HepG2 (cell line): ENCODE measurements at regions not wholly inside any gene's neighbourhood (a gene's known extent, or its start where the extent isn't known, plus 50 kb on each side); places are given as distances from the start of the nearest gene placed in this dataset.

Experiments used
- ATAC-seq: fragments of 200-7000 bp; cut with Tn5 transposase; 3 replicates; pipeline ENCODE4 v1.9.1; 2020; ENCODE audit warnings: mild to moderate bottlenecking, moderate library complexity
- BruUV-seq: library from RNA; stranded (reverse); fragments of 400-500 nt; replicated peaks from 2 replicates; lab custom pipeline; 2021; lab: Mats Ljungman, UMichigan
- CTCF ChIA-PET: fragments of 300-600 bp; formaldehyde crosslinking; extraction: SDS; loops from one replicate; lab custom pipeline; 2021; ENCODE audit warnings: low total read pairs, inconsistent platforms, low intra/inter-chr PET ratio; lab: Yijun Ruan, JAX
- POLR2A ChIA-PET: fragments of 350-600 bp; sonication (Branson Sonifier 250); formaldehyde crosslinking; loops from one replicate; lab custom pipeline; 2020; ENCODE audit warnings: antibody characterized with exemption, inconsistent platforms; lab: Yijun Ruan, JAX
- DNase-seq: peaks from one replicate; pipeline ENCODE4 v3.0.0-alpha.2; 2015; ENCODE audit warnings: low spot score
- FAIRE-seq: peaks from 3 replicates; lab custom pipeline; 2011; peaks lifted over from hg19 to GRCh38; lab: Jason Lieb, UNC
- H2AFZ ChIP-seq: one replicate; pipeline ENCODE4 v1.6.1; 2011; ENCODE audit warnings: low read length, inconsistent platforms
- H3K27ac ChIP-seq: fragments of 300-600 bp; 3 replicates; pipeline ENCODE4 v1.8.0; 2011; ENCODE audit warnings: mixed run types, mild to moderate bottlenecking, mixed read lengths, low read length, inconsistent platforms; ENCODE audit not compliant: insufficient read depth; ENCODE audit errors: extremely low read length
- H3K27me3 ChIP-seq, 2 experiments: fragments of 200-600 bp in 1 of 2; 2 replicates in 1 of 2; 3 replicates in 1 of 2; pipeline versions ENCODE4 v1.6.0 to v1.8.0; 2011; ENCODE audit warnings: low read length in 2 of 2, mild to moderate bottlenecking in 2 of 2, moderate library complexity in 2 of 2, inconsistent platforms in 1 of 2; ENCODE audit not compliant: insufficient read depth in 2 of 2, control insufficient read depth in 1 of 2
- H3K36me3 ChIP-seq, 2 experiments: fragments of 200-600 bp in 1 of 2; replicated peaks in 1 of 2; 2 replicates in 1 of 2; 3 replicates in 1 of 2; pipeline versions ENCODE4 v1.5.1 to v1.8.0; 2011; ENCODE audit warnings: low read length in 2 of 2, inconsistent platforms in 1 of 2; ENCODE audit not compliant: insufficient read depth in 2 of 2, control insufficient read depth in 1 of 2
- H3K4me1 ChIP-seq: 2 replicates; pipeline ENCODE4 v1.5.1; 2012; ENCODE audit warnings: low read length, inconsistent platforms; ENCODE audit not compliant: insufficient read depth
- H3K4me2 ChIP-seq: 2 replicates; pipeline ENCODE4 v1.6.0; 2011; ENCODE audit warnings: low read depth, low read length, inconsistent platforms
- H3K4me3 ChIP-seq, 3 experiments: fragments of 200-600 bp in 1 of 3; sonication (generic), shearing (Covaris generic) in 1 of 3; replicated peaks in 1 of 3; 2 replicates each; pipeline ENCODE4 v1.5.1; 2011 to 2016; ENCODE audit warnings: low read length in 3 of 3, inconsistent platforms in 2 of 3, low read depth in 2 of 3, mild to moderate bottlenecking in 2 of 3, control low read depth in 1 of 3, mixed read lengths in 1 of 3; ENCODE audit not compliant: insufficient read depth in 1 of 3
- H3K79me2 ChIP-seq: one replicate; pipeline ENCODE4 v1.6.1; 2011; ENCODE audit warnings: low read length, inconsistent platforms; ENCODE audit not compliant: insufficient read depth
- H3K9ac ChIP-seq: 2 replicates; pipeline ENCODE4 v1.6.0; 2011; ENCODE audit warnings: mild to moderate bottlenecking, low read depth, low read length, inconsistent platforms; ENCODE audit not compliant: insufficient read depth
- H3K9me3 ChIP-seq: 2 replicates; pipeline ENCODE4 v1.5.1; 2012; ENCODE audit warnings: mild to moderate bottlenecking, low read length
- H4K20me1 ChIP-seq: 2 replicates; pipeline ENCODE4 v1.6.0; 2011; ENCODE audit warnings: inconsistent platforms, mild to moderate bottlenecking, low read length, moderate library complexity; ENCODE audit not compliant: insufficient read depth
- CEBPG ChIP-seq: IDR thresholded peaks from 2 replicates; pipeline ENCODE4 v1.6.1; 2016
- KDM4B ChIP-seq: sonication (generic); formaldehyde crosslinking; IDR thresholded peaks from 2 replicates; pipeline ENCODE4 v1.4.0; 2020; ENCODE audit warnings: missing genetic modification reagents
- NCOR1 ChIP-seq: fragments of 200-600 bp; sonication (generic); IDR thresholded peaks from 2 replicates; pipeline ENCODE4 v1.7.0; 2017; ENCODE audit warnings: antibody characterized with exemption, low read length, borderline replicate concordance
- RFX5 ChIP-seq: IDR thresholded peaks from 2 replicates; pipeline ENCODE4 v1.6.1; 2011; ENCODE audit warnings: low read depth, low read length, improper control_type of control experiment
- SP140L ChIP-seq: sonication (generic); formaldehyde crosslinking; IDR thresholded peaks from 2 replicates; pipeline ENCODE4 v1.4.0; 2020; ENCODE audit warnings: missing genetic modification reagents, borderline replicate concordance
- ZC3H13 ChIP-seq: sonication (generic); formaldehyde crosslinking; IDR thresholded peaks from 2 replicates; pipeline ENCODE4 v1.8.1; 2023; ENCODE audit warnings: mild to moderate bottlenecking, missing genetic modification reagents, moderate library complexity
- ZFP36L1 ChIP-seq: sonication (generic); formaldehyde crosslinking; IDR thresholded peaks from 2 replicates; pipeline ENCODE4 v1.8.0; 2022; ENCODE audit warnings: mild to moderate bottlenecking, missing genetic modification reagents, moderate library complexity
- ZNF441 ChIP-seq: sonication (generic); formaldehyde crosslinking; IDR thresholded peaks from 2 replicates; pipeline ENCODE4 v1.7.0; 2021; ENCODE audit warnings: missing genetic modification reagents, borderline replicate concordance
- ZNF674 ChIP-seq: sonication (generic); formaldehyde crosslinking; IDR thresholded peaks from 2 replicates; pipeline ENCODE4 v1.5.0; 2020; ENCODE audit warnings: low read depth, mild to moderate bottlenecking, missing genetic modification reagents
- WGBS: methylation state at CpG from one replicate; pipeline ENCODE4 v1.1.6; 2017; ENCODE audit warnings: low lambda C conversion rate; 5-methylcytosine and 5-hydroxymethylcytosine counted together
- in situ Hi-C: cut with HindIII; loops from 2 replicates; pipeline ENCODE4 v1.10.0; 2017; ENCODE audit warnings: low pct_unique_long_range_greater_than_20kb; ENCODE audit not compliant: extremely low pct_ligation_motif_present
- intact Hi-C: fragments of 100-400 bp; cut with micrococcal nuclease; formaldehyde crosslinking; loops from one replicate; pipeline ENCODE4 v1.10.0; 2022; ENCODE audit not compliant: unreplicated experiment
- TF ChIP-seq, protein P1 (sequence below): sonication (generic); formaldehyde crosslinking; IDR thresholded peaks from 2 replicates; pipeline ENCODE4 v1.5.0; 2020; ENCODE audit warnings: missing genetic modification reagents
- TF ChIP-seq, protein P2 (sequence below): sonication (generic); formaldehyde crosslinking; IDR thresholded peaks from 2 replicates; pipeline ENCODE4 v1.5.1; 2020; ENCODE audit warnings: mild to moderate bottlenecking, moderate library complexity, missing genetic modification reagents

GRCh38 chr2:7816233-7816632, 865.6 kb upstream of the ID2 start (continued):
- no peak for TF ChIP-seq ZFP36L1
- no peak for TF ChIP-seq RFX5
- TF ChIP-seq ZNF674 (CRISPR knock-in tag) = no peak

- Histone ChIP-seq H3K4me2 (no peak overlapping the region), H2AFZ (no peak overlapping the region), H4K20me1 (no peaks in the 10 kb centered on the region), H3K79me2 (no peaks in the 10 kb centered on the region), H3K36me3 (no peaks in the 10 kb centered on the region), H3K9me3 (no peaks in the 10 kb centered on the region), H3K27ac (no peak overlapping the region), H3K27me3 (no peaks in the 10 kb centered on the region; a peak in 1 of 5 replicates), H3K9ac (no peak overlapping the region), H3K4me3 (no peak overlapping the region), H3K4me1 (no peaks in the 10 kb centered on the region)
- TF ChIP-seq NCOR1 (no peak), ZNF441 (no peak), KDM4B (no peak), SP140L (CRISPR knock-in tag) (no peak), CEBPG (CRISPR knock-in tag) (no peak), ZC3H13 (CRISPR knock-in tag) (no peak)
- TF ChIP-seq, protein P1, sequence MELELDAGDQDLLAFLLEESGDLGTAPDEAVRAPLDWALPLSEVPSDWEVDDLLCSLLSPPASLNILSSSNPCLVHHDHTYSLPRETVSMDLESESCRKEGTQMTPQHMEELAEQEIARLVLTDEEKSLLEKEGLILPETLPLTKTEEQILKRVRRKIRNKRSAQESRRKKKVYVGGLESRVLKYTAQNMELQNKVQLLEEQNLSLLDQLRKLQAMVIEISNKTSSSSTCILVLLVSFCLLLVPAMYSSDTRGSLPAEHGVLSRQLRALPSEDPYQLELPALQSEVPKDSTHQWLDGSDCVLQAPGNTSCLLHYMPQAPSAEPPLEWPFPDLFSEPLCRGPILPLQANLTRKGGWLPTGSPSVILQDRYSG (CRISPR knock-in tag) = no peak
- TF ChIP-seq, protein P2, sequence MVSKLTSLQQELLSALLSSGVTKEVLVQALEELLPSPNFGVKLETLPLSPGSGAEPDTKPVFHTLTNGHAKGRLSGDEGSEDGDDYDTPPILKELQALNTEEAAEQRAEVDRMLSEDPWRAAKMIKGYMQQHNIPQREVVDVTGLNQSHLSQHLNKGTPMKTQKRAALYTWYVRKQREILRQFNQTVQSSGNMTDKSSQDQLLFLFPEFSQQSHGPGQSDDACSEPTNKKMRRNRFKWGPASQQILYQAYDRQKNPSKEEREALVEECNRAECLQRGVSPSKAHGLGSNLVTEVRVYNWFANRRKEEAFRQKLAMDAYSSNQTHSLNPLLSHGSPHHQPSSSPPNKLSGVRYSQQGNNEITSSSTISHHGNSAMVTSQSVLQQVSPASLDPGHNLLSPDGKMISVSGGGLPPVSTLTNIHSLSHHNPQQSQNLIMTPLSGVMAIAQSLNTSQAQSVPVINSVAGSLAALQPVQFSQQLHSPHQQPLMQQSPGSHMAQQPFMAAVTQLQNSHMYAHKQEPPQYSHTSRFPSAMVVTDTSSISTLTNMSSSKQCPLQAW (CRISPR knock-in tag) = no peak
- intact Hi-C loops = no loop called here
- WGBS = 16% methylated on average over 2 of the region's 2 CpGs
- no peak for ATAC-seq
- ChIA-PET POLR2A (no interaction called here), CTCF (no interaction called here)
- BruUV-seq = no TSS peak
- no peak for DNase-seq
- in situ Hi-C loops = no loop called here
- no peak for FAIRE-seq
Measured at GRCh38 chr2:7816944-7817343, 864.9 kb upstream of the ID2 start.
